Stimulated activated CD4-positive, alpha-beta T cell treated with anti-CD3 and anti-CD28 coated beads, Interleukin-4, amount 100 ng/mL, for 4 hours (primary cell): ENCODE measurements at regions not wholly inside any gene's neighbourhood (a gene's known extent, or its start where the extent isn't known, plus 50 kb on each side); places are given as distances from the start of the nearest gene placed in this dataset.
"Not testable (repeated sequence)": the region's sequence is repeated elsewhere in the genome, so short reads cannot be mapped to it uniquely, and the experiment has no call there.

Experiments used
- DNase-seq, 2 experiments: peaks; one replicate each; pipeline ENCODE4 v3.0.0-alpha.2; 2020

- no peak for DNase-seq
Observed at GRCh38 chr6:141131616-141132015, 1001.1 kb upstream of the GJE1 start.

- DNase-seq, result no peak
Observed at GRCh38 chr6:141123497-141123896, 1009.2 kb upstream of the GJE1 start.

- DNase-seq, result no peak
Observed at GRCh38 chr6:141123049-141123448, 1009.7 kb upstream of the GJE1 start.

GRCh38 chr6:141118991-141119390 lies 1013.7 kb upstream of the GJE1 start:
- DNase-seq, result no peak

- DNase-seq, result no peak
Observed at GRCh38 chr6:141117874-141118273, 1014.9 kb upstream of the GJE1 start.

GRCh38 chr6:141110481-141110880 lies 1022.2 kb upstream of the GJE1 start:
- no peak for DNase-seq

GRCh38 chr6:141107591-141108160 lies 1025.0 kb upstream of the GJE1 start:
- no peak for DNase-seq

GRCh38 chr6:141105481-141105880 lies 1027.2 kb upstream of the GJE1 start:
- DNase-seq, result no peak

GRCh38 chr6:141103246-141103645 lies 1029.5 kb upstream of the GJE1 start:
- DNase-seq, result no peak

- no peak for DNase-seq
Observed at GRCh38 chr6:141097471-141097870, 1035.3 kb upstream of the GJE1 start.

- DNase-seq, result no peak
Observed at GRCh38 chr6:141095308-141095707, 1037.4 kb upstream of the GJE1 start.

- no peak for DNase-seq
Observed at GRCh38 chr6:141088171-141088570, 1044.6 kb upstream of the GJE1 start.

GRCh38 chr6:141077355-141078333 lies 1055.1 kb upstream of the GJE1 start:
- DNase-seq, result no peak

- DNase-seq, result no peak
Observed at GRCh38 chr6:141057761-141058160, 1075.0 kb upstream of the GJE1 start.

- no peak for DNase-seq
Observed at GRCh38 chr6:141056945-141057625, 1075.6 kb upstream of the GJE1 start.

- DNase-seq, result no peak
Observed at GRCh38 chr6:141050471-141050870, 1082.3 kb upstream of the GJE1 start.

- DNase-seq, result no peak
Observed at GRCh38 chr6:141048451-141048850, 1084.3 kb upstream of the GJE1 start.

GRCh38 chr6:141046496-141046895 lies 1086.2 kb upstream of the GJE1 start:
- DNase-seq, result not testable (repeated sequence)

GRCh38 chr6:141041596-141042087 lies 1091.1 kb upstream of the GJE1 start:
- DNase-seq, result no peak

- no peak for DNase-seq
Observed at GRCh38 chr6:141035312-141036200, 1097.2 kb upstream of the GJE1 start.

- DNase-seq, result no peak
Observed at GRCh38 chr6:141033101-141033500, 1099.6 kb upstream of the GJE1 start.

- no peak for DNase-seq
Observed at GRCh38 chr6:141029908-141030307, 1102.8 kb upstream of the GJE1 start.
